ENCODE measurements at regions not wholly inside any gene's neighbourhood (a gene's known extent, or its start where the extent isn't known, plus 50 kb on each side); places are given as distances from the start of the nearest gene placed in this dataset.

DNA sequence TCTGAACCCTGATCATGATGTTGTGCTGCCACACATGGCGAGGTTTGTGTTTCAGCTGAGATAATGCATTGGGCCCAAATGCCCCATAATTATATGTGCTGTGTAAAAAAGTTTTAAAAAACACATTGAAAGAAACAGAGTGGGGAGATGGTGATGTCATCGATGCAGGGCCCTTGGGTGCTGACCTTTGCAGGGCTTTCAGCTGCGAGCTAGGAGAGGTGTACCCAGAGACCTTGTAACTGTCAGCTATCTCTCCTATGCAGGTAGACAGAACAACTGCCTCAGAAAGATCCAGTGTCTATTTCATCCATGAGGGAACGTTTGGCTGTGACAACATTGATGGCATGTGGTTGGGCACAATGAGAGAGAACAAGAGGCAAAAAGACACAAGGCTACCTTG is 286.9 kb upstream of the CELF4 start:
- no peak overlapping the region for H3K27ac ChIP-seq (ENCODE audit: insufficient read depth in 1 of 2, low read depth in 1 of 2, low read length in 2 of 2, poor library complexity in 1 of 2, severe bottlenecking in 2 of 2)
- H3K4me3 ChIP-seq (ENCODE audit: control insufficient read depth in 1 of 7, extremely low read depth in 1 of 7, insufficient read depth in 4 of 7, low read depth in 2 of 7, low read length in 6 of 7) = no peak overlapping the region
- 100% methylated on average over 3 of the region's 4 CpGs for WGBS (ENCODE audit: insufficient coverage)
- ChIA-PET POLR2A (no interaction called here), CTCF (no interaction called here)
- peaks cover 0 to 9% (median 3%) of the 10 kb centered on the region in 4 experiments for H3K4me1 ChIP-seq (ENCODE audit: control extremely low read depth in 1 of 4, control insufficient read depth in 4 of 4, insufficient read depth in 4 of 4, low read length in 3 of 4)
- DNase-seq = no peak
- H3K27me3 ChIP-seq (replicated peaks in 2 of 5; ENCODE audit: control insufficient read depth in 4 of 5, insufficient read depth in 5 of 5, low read length in 4 of 5) = no peaks in the 10 kb centered on the region
- H3K9me3 ChIP-seq (ENCODE audit: control extremely low read depth in 1 of 5, control insufficient read depth in 4 of 5, insufficient read depth in 2 of 5, low read depth in 1 of 5, low read length in 4 of 5) = peaks cover 0 to 5% (median 0%) of the 10 kb centered on the region in 5 experiments
- no peaks in the 10 kb centered on the region for H3K36me3 ChIP-seq (ENCODE audit: control insufficient read depth in 4 of 4, insufficient read depth in 4 of 4, low read length in 3 of 4)

GRCh38 chr18:37847544-37847943 is 281.9 kb upstream of the CELF4 start:
- WGBS (ENCODE audit: insufficient coverage) = 87% methylated on average over 2 of the region's 3 CpGs
- Histone ChIP-seq H3K4me3 (ENCODE audit: control insufficient read depth in 1 of 7, extremely low read depth in 1 of 7, insufficient read depth in 4 of 7, low read depth in 2 of 7, low read length in 6 of 7) (no peak overlapping the region), H3K27me3 (replicated peaks in 2 of 5; ENCODE audit: control insufficient read depth in 4 of 5, insufficient read depth in 5 of 5, low read length in 4 of 5) (no peaks in the 10 kb centered on the region), H3K36me3 (ENCODE audit: control insufficient read depth in 4 of 4, insufficient read depth in 4 of 4, low read length in 3 of 4) (no peaks in the 10 kb centered on the region), H3K9me3 (ENCODE audit: control extremely low read depth in 1 of 5, control insufficient read depth in 4 of 5, insufficient read depth in 2 of 5, low read depth in 1 of 5, low read length in 4 of 5) (no peaks in the 10 kb centered on the region), H3K27ac (ENCODE audit: insufficient read depth in 1 of 2, low read depth in 1 of 2, low read length in 2 of 2, poor library complexity in 1 of 2, severe bottlenecking in 2 of 2) (no peak overlapping the region), H3K4me1 (ENCODE audit: control extremely low read depth in 1 of 4, control insufficient read depth in 4 of 4, insufficient read depth in 4 of 4, low read length in 3 of 4) (no peaks in the 10 kb centered on the region)
- no peak for DNase-seq
- ChIA-PET POLR2A (no interaction called here), CTCF (interaction anchor here (0.9 kb wide), 1 partner anchor 12 kb away, joined by 3 read pairs; no protein-coding TSS in a partner anchor)

- H3K36me3 ChIP-seq (ENCODE audit: control insufficient read depth in 4 of 4, insufficient read depth in 4 of 4, low read length in 3 of 4) = no peaks in the 10 kb centered on the region
Observed at GRCh38 chr18:37846996-37847395, 281.4 kb upstream of the CELF4 start.

DNA sequence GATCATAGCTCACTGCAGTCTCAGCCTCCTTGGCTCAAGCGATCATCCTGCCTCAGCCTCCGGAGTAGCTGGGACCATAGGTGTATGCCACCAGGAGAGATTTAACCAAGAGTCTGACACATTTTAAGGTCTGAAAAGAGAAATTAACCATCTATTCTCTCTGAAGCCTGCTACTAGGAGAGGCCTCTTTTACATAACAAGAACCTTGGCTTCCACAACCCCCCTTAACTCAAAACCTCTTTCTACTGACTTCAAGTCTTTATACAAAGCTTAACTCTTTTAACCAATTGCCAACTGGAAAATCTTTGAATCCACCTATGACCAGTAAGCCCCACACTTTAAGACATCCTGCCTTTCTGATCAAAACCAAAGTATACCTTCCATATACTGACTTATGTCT is 279.9 kb upstream of the CELF4 start:
- POLR2A ChIA-PET = interaction anchor here (0.6 kb wide), 2 partner anchors 386 to 594 kb away, joined by 3 to 5 read pairs; no protein-coding TSS in a partner anchor

More at GRCh38 chr18:37846996-37847395, 281.4 kb upstream of the CELF4 start:
- Histone ChIP-seq H3K4me1 (ENCODE audit: control extremely low read depth in 1 of 4, control insufficient read depth in 4 of 4, insufficient read depth in 4 of 4, low read length in 3 of 4) (no peaks in the 10 kb centered on the region), H3K27ac (ENCODE audit: insufficient read depth in 1 of 2, low read depth in 1 of 2, low read length in 2 of 2, poor library complexity in 1 of 2, severe bottlenecking in 2 of 2) (no peak overlapping the region), H3K9me3 (ENCODE audit: control extremely low read depth in 1 of 5, control insufficient read depth in 4 of 5, insufficient read depth in 2 of 5, low read depth in 1 of 5, low read length in 4 of 5) (no peaks in the 10 kb centered on the region), H3K27me3 (replicated peaks in 2 of 5; ENCODE audit: control insufficient read depth in 4 of 5, insufficient read depth in 5 of 5, low read length in 4 of 5) (no peaks in the 10 kb centered on the region), H3K4me3 (ENCODE audit: control insufficient read depth in 1 of 7, extremely low read depth in 1 of 7, insufficient read depth in 4 of 7, low read depth in 2 of 7, low read length in 6 of 7) (no peak overlapping the region)
- WGBS (ENCODE audit: insufficient coverage) = 100% methylated on average over 1 of the region's 3 CpGs
- no peak for DNase-seq
- CTCF ChIA-PET = no interaction called here
- POLR2A ChIA-PET = no interaction called here

GRCh38 chr18:37844209-37844970 is 278.8 kb upstream of the CELF4 start:
- Histone ChIP-seq H3K27me3 (replicated peaks in 2 of 5; ENCODE audit: control insufficient read depth in 4 of 5, insufficient read depth in 5 of 5, low read length in 4 of 5) (no peaks in the 10 kb centered on the region), H3K36me3 (ENCODE audit: control insufficient read depth in 4 of 4, insufficient read depth in 4 of 4, low read length in 3 of 4) (no peaks in the 10 kb centered on the region), H3K4me1 (ENCODE audit: control extremely low read depth in 1 of 4, control insufficient read depth in 4 of 4, insufficient read depth in 4 of 4, low read length in 3 of 4) (no peaks in the 10 kb centered on the region), H3K27ac (ENCODE audit: insufficient read depth in 1 of 2, low read depth in 1 of 2, low read length in 2 of 2, poor library complexity in 1 of 2, severe bottlenecking in 2 of 2) (no peak overlapping the region), H3K4me3 (ENCODE audit: control insufficient read depth in 1 of 7, extremely low read depth in 1 of 7, insufficient read depth in 4 of 7, low read depth in 2 of 7, low read length in 6 of 7) (no peak overlapping the region), H3K9me3 (ENCODE audit: control extremely low read depth in 1 of 5, control insufficient read depth in 4 of 5, insufficient read depth in 2 of 5, low read depth in 1 of 5, low read length in 4 of 5) (no peaks in the 10 kb centered on the region)
- POLR2A ChIA-PET = no interaction called here
- DNase-seq = no peak
- WGBS (ENCODE audit: insufficient coverage) = 94% methylated on average over 8 of the region's 10 CpGs
- CTCF ChIA-PET = no interaction called here

More for the DNA sequence above, 279.9 kb upstream of the CELF4 start:
- CTCF ChIA-PET = interaction anchor here (0.6 kb wide), 1 partner anchor 1441 kb away, joined by 4 read pairs; no protein-coding TSS in a partner anchor
- Histone ChIP-seq H3K27ac (ENCODE audit: insufficient read depth in 1 of 2, low read depth in 1 of 2, low read length in 2 of 2, poor library complexity in 1 of 2, severe bottlenecking in 2 of 2) (no peak overlapping the region), H3K27me3 (replicated peaks in 2 of 5; ENCODE audit: control insufficient read depth in 4 of 5, insufficient read depth in 5 of 5, low read length in 4 of 5) (no peaks in the 10 kb centered on the region), H3K4me1 (ENCODE audit: control extremely low read depth in 1 of 4, control insufficient read depth in 4 of 4, insufficient read depth in 4 of 4, low read length in 3 of 4) (no peaks in the 10 kb centered on the region), H3K4me3 (ENCODE audit: control insufficient read depth in 1 of 7, extremely low read depth in 1 of 7, insufficient read depth in 4 of 7, low read depth in 2 of 7, low read length in 6 of 7) (no peak overlapping the region), H3K9me3 (ENCODE audit: control extremely low read depth in 1 of 5, control insufficient read depth in 4 of 5, insufficient read depth in 2 of 5, low read depth in 1 of 5, low read length in 4 of 5) (no peaks in the 10 kb centered on the region), H3K36me3 (ENCODE audit: control insufficient read depth in 4 of 4, insufficient read depth in 4 of 4, low read length in 3 of 4) (no peaks in the 10 kb centered on the region)
- DNase-seq = no peak
- 100% methylated on average over 2 of the region's 2 CpGs for WGBS (ENCODE audit: insufficient coverage)

DNA sequence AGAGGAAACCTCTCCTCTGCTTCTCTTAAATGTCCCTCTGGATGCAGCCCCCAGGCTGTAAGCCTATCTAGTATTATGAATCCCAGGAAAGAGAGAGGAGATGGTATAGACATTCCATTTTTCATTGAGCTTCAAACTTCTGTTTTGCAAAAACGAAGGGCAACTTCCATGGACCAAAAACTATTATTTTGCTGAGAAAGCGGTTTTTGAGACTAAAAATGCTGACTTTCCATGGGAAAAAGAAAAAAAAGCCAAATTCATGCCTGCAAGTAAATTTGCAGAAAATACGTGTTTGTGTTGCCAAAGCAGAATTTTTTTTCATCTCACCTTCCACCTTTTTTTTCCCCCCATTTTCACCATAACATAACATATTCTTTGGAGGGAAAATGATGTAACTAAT is 272.5 kb upstream of the CELF4 start:
- Histone ChIP-seq H3K27me3 (replicated peaks in 2 of 5; ENCODE audit: control insufficient read depth in 4 of 5, insufficient read depth in 5 of 5, low read length in 4 of 5) (no peaks in the 10 kb centered on the region), H3K27ac (ENCODE audit: insufficient read depth in 1 of 2, low read depth in 1 of 2, low read length in 2 of 2, poor library complexity in 1 of 2, severe bottlenecking in 2 of 2) (no peak overlapping the region), H3K36me3 (ENCODE audit: control insufficient read depth in 4 of 4, insufficient read depth in 4 of 4, low read length in 3 of 4) (no peaks in the 10 kb centered on the region), H3K9me3 (ENCODE audit: control extremely low read depth in 1 of 5, control insufficient read depth in 4 of 5, insufficient read depth in 2 of 5, low read depth in 1 of 5, low read length in 4 of 5) (no peaks in the 10 kb centered on the region), H3K4me3 (ENCODE audit: control insufficient read depth in 1 of 7, extremely low read depth in 1 of 7, insufficient read depth in 4 of 7, low read depth in 2 of 7, low read length in 6 of 7) (no peak overlapping the region), H3K4me1 (ENCODE audit: control extremely low read depth in 1 of 4, control insufficient read depth in 4 of 4, insufficient read depth in 4 of 4, low read length in 3 of 4) (no peaks in the 10 kb centered on the region)
- CTCF ChIA-PET = no interaction called here
- DNase-seq = no peak
- WGBS (ENCODE audit: insufficient coverage) = 100% methylated on average over 2 of the region's 3 CpGs
- POLR2A ChIA-PET = no interaction called here

DNA sequence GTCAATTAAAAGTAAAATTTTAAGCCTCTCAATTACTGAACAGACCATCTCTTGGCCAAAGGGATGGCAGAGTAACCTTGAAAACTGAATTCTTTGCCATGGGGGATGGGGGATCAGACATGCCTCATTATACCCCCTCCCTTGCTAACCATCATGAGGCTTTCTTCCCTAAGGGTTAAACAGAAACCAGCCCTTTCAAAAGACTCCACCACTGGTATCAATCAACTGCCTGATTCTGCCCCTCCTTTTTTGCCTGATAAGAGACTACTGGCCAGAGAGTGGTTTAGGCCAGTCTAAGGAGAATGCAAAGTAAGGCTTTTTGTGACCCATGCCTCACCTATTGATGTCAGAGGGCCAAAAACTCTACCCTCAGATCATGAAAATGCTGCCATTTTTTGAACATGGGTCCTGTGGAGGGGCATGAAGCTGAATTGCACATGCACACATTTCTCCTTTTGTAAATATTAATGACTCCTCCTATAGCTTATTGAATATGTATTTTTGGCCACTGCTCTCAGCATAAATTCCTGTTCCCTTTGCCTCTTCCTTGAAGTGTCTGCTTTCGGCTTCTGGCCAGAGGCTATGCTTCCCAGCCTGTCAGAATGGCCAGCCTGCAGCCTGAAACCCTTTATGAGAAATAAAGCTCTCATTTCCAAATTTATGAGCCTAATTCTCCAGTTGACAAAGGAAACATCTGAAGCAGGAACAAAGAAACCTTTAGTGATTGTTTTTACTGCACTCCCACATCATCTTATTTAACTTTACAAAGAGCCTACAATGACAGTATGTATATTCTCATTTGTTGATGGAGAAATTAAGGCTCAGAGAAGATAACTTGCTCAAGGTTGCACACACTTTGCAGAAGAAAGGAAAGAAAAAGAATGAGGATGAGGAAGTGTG is 270.7 kb upstream of the CELF4 start:
- Histone ChIP-seq H3K9me3 (ENCODE audit: control extremely low read depth in 1 of 5, control insufficient read depth in 4 of 5, insufficient read depth in 2 of 5, low read depth in 1 of 5, low read length in 4 of 5) (peaks cover 0 to 6% (median 0%) of the 10 kb centered on the region in 5 experiments), H3K4me3 (ENCODE audit: control insufficient read depth in 1 of 7, extremely low read depth in 1 of 7, insufficient read depth in 4 of 7, low read depth in 2 of 7, low read length in 6 of 7) (no peak overlapping the region), H3K36me3 (ENCODE audit: control insufficient read depth in 4 of 4, insufficient read depth in 4 of 4, low read length in 3 of 4) (no peaks in the 10 kb centered on the region), H3K4me1 (ENCODE audit: control extremely low read depth in 1 of 4, control insufficient read depth in 4 of 4, insufficient read depth in 4 of 4, low read length in 3 of 4) (no peaks in the 10 kb centered on the region), H3K27ac (ENCODE audit: insufficient read depth in 1 of 2, low read depth in 1 of 2, low read length in 2 of 2, poor library complexity in 1 of 2, severe bottlenecking in 2 of 2) (no peak overlapping the region), H3K27me3 (replicated peaks in 2 of 5; ENCODE audit: control insufficient read depth in 4 of 5, insufficient read depth in 5 of 5, low read length in 4 of 5) (no peaks in the 10 kb centered on the region)
- ChIA-PET CTCF (interaction anchor here (0.8 kb wide), 1 partner anchor 12 kb away, joined by 3 read pairs; no protein-coding TSS in a partner anchor), POLR2A (no interaction called here)
- whole genome bisulfite sequencing (ENCODE audit: insufficient coverage) = 100% methylated on average over 1 of the region's 1 CpG
- DNase-seq = no peak
